ENCODE measurements at regions not wholly inside any gene's neighbourhood (a gene's known extent, or its start where the extent isn't known, plus 50 kb on each side); places are given as distances from the start of the nearest gene placed in this dataset.
"Not testable (repeated sequence)": the region's sequence is repeated elsewhere in the genome, so short reads cannot be mapped to it uniquely, and the experiment has no call there.

GRCh38 chr4:82274700-82275099 is 99.1 kb downstream of the HNRNPD start:
- not testable (repeated sequence) for TF ChIP-seq CTCF, POLR2A (IDR thresholded peaks at IDR 0.05)
